Suppressor macrophage treated with lipopolysaccharide for 1 hour (primary cell): ENCODE measurements at regions not wholly inside any gene's neighbourhood (a gene's known extent, or its start where the extent isn't known, plus 50 kb on each side); places are given as distances from the start of the nearest gene placed in this dataset.
"Not testable (repeated sequence)": the region's sequence is repeated elsewhere in the genome, so short reads cannot be mapped to it uniquely, and the experiment has no call there.

Experiments
- DNase-seq, 3 donors: peaks; one replicate each; pipeline ENCODE4 v3.0.0-alpha.2; 2020 to 2022

DNA sequence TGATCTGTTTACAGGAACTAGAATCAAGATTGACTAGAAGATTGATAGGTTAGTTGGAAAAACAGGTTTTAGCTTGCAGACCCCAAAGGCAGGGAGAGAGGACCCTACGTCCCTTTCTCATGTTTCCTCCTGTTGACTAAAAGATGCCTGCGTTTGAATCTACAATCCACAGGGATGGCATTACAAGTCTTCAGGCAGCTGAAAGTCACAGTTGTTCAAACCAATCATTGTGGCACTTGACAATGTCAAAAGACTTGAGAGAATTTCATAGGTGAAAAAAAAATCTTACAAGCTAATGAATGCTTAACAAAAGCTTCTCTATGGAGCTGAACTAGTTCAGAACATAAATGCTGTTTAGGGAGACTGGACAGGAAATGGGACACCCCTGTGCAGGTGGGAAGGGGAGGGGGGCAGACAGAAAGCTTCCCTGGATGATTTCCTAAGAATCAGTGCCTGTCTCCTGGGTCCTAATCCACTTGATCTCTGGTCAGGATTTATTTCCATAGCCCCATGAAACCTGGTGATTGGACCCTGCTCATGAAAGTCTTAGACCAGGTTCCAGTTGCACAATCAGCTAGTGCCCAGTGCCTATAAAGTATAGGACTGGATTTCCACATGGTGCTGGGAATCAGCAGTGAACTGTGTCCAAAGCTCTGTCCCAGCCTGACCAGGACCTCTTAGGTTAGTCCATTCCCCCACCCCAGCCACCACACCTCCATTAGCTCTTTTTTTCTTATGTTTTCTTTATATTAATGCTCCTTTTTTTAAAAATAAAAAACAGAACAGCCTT, 91.6 kb upstream of the BCAR3 start:
- no peak for DNase-seq

DNA sequence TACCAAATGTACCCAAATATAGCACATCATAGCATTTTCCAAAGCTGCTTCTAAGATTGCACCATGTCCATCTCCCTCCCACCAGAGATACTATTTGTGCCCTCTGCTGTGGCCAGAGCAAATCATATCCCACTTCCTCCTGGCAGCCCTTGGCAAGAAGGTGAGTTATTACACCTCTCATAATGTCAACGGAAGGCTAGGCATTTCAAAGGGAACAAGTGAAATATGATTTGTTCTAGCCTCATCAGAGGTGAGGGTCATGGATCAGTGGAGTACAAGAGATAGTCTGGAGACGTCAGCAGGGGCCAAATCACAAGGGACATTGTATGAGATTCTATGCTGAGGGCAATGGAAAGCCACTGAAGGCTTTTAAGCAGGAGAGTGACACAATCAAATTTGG, 90.2 kb upstream of the BCAR3 start:
- DNase-seq = no peak

DNA sequence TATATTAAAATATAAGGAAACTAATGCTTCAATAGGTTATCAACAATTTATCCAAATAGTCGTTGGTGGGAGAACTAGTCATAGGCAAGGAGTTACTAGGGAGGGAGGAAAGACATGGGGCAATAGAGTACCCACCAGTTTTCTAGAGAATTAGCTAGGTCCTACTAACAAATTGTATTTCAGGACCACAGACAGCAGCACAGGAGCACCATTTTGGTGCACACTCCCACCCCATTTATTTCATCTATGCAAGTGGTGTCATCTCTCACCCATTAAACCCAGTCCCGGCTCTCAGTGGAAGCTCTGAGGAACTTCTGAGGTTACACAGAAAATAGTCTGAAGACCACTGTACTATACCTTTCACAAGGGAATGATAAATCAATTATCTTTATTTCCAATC, 89.0 kb upstream of the BCAR3 start:
- DNase-seq = no peak

DNA sequence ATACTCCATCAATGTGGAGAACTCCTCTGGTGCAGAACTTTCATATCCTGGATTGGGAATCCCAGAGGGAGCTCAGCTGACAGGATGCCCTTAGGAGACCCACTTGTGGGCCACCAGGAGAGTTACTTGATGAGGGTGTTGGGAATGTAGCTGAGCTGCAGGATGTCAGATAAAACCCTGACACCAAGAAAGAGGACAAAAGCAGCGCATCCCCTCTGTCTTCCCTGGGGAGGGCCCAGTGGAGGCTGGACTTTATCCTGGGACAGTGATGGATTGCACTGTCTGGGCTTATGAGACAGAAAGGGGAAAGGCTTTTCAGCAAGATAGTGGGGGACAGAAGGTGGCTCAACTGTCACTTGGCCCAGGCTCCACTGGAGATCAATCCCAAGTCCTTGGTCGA, 88.1 kb upstream of the BCAR3 start:
- no peak for DNase-seq

DNA sequence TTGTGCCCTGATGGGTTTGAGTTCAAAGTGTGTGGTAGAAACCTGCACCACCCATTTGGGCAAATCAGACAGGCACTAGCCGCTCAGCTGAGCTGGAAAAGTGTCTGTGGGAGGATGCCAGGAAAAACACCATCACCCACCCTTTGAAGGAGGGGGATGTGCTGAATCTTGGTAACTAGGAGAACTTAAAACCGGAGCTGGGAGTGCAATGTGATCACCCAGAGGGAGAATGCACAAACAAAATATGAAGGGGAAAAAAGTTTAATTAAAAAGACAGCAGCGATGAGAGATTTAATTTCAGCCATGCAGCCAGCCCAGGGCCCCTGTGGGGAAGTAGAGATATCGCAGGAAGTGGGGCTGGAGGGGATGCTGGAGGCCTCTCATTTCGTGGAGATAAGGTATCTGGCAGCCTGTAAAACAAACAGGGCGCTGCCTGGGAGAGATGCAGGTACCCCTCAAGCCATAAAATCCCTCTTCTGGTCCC, 86.8 kb upstream of the BCAR3 start:
- peak in 1 of 3 donors; percentile 13 for DNase-seq

DNA sequence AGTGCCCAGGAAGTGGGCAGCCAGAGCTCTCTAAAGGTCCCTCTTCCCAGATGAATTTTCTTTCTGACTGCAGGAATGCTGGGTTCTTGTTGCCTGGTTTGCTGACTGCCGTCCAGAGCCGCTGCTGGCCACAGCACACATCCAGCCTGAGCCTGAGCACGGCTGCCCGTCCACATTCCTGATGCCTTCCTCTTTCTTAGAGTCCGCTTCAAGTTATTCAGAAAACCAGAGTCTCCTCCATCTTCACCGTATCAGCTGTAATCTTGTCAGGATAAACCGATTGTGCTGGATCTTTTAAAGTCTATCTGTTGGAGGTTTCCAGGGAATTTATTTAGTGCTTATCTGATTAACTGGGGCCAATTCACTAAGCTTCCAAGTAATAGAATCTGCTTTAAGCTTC, 84.8 kb upstream of the BCAR3 start:
- DNase-seq = no peak

DNA sequence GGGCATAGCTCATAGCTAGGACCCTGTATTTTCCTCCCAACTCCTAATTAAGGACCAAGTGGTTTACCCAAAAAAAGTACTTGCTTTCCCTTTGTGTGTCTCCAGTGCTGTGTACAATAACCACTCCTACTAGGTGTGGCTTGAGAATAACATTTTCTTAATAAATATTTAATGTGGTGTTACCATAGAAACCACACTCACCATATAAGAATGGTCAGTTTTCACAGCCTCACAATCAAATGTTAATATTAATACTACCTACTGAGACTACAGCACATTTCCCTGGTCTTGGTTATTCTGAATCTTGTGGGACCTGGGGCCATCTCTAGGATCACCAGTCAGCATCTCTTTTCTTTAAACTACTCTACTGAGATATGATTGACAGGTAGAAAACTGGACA, 83.5 kb upstream of the BCAR3 start:
- no peak for DNase-seq

DNA sequence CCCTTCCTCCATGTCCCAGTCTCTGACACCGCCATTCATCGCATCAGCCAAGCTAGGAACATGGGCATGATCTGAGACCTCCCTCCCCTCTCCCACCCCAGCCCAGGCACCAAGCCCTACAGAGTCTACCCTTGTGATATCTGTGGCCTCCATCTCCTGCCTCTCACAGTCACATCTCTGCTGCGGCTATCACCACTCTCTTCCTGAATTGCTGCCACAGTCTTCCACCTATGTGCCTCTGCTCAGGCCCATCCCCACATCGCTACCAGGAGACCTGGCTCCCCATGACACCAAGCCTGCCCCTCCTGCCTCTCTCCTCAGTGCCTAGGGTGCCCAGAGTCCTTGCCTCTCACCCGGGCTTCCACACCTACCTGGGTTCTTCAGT, 82.7 kb upstream of the BCAR3 start:
- DNase-seq = no peak

DNA sequence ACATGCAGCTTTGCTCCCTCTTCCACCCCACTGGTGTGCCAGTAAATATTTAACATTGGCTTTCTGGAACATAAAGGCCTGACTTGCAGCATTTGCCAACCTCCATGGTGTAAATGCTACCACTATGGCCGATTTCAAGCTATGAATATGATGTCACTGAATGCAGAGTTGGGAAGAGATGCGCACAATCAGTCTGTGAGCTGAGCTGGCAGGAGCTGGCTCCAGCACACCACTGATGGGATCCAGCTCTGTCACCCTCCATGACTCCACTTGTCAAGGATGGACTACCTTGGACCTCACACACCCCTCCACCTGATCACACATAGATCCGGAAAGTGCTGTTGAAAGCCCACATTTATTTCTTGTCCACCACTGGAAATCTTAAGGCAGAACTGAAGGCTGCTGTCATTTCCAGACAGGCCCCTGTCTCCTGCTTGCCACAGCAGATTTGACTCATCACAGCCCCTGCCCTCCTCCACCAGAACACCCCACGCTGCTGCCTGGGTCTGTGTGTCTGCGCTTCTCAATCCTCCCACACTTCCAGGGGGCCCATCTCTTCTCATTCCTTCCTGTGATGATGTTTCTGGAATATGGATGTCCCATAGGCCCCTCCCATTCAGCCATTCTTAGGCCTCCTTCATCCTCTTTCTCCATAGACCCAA, 82.2 kb upstream of the BCAR3 start:
- DNase-seq = no peak

DNA sequence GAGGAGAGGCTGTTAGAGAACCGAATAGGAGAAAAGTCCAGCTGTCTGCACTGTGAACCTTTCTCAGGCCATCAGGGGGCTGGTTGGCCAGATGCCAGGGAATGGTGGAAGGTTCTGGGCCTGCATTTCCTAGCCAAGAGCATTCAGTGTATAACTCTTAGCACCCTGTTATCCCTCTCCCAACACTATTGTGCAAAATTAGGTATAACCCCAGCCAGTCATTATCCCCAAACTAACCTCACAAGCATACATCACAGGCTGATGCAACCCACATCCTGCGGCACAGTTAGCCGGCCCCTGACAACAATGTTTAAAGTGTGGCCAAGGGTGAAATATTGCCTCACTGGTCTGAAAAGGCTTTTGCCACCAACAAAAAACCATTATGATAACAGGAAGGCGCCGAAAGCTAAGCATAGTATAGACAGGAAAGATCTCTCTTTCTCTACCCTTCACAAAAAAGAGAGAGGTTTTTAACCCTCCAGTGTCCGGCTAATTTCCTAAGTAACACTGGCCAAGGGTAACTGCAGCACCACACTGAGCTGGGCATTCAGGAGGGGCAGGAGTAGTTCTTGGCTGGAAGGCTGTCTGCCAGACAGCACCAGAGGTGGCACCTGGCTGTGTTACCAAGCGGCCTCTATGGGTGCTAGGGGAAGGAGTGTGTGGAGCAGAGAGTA, 77.3 kb upstream of the BCAR3 start:
- DNase-seq = peak; percentile 73 to 81 (median 74)

DNA sequence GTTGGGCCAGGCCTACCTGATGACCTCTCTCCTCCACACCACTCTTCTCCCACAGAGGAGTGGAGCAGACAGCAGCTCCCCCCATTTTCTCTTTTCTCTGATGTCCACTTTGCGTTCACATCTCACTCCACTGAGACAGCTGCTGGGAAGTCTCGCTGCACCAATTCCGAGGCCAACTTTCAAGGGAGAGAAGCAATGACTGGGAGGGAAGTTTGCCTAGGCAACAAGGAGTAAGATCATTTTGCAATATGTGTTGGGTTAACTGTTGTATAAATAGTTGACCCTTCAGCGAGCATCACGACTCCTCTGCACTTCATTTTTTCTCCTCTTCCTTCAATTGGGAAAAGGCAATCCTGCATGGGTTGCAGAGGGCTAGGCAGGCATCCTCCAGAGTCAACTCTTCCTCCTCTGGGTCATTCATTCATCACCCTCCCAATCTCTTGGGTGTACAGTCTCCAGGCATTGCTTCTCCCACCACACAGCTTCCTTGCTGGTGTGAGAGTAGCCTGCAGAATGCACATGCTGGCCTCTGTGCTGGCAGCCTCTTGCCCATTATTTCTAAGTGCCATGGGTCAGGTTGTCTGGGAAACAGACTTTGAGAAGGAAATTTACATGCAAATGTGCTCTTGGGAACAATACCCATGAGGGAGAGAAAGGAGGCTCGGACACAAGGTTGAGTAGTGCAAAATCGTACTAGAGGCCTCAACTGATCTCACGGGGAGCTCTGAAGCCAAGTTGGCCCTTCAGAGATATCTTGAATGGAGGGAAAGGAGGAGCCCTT, 75.8 kb upstream of the BCAR3 start:
- DNase-seq = no peak

DNA sequence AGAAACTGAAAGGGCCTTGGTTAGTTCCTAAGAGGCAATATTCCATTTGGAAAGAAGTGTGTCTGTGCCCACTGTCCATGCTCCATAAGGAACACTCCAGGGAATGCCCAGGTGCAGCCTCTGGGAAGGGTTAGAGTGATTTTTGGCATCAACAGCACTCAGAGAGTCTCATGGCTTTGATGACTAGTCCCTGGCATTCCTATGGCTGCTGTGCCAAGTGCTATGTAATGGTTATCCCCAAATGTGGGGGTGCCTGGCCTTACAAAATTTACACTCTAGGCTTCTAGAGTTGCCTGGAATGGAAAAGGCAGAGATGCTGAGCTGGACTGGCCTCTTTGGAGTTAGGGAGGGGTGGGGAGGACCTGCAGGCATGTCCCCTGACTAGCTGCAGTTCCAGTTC, 75.0 kb upstream of the BCAR3 start:
- no peak for DNase-seq

DNA sequence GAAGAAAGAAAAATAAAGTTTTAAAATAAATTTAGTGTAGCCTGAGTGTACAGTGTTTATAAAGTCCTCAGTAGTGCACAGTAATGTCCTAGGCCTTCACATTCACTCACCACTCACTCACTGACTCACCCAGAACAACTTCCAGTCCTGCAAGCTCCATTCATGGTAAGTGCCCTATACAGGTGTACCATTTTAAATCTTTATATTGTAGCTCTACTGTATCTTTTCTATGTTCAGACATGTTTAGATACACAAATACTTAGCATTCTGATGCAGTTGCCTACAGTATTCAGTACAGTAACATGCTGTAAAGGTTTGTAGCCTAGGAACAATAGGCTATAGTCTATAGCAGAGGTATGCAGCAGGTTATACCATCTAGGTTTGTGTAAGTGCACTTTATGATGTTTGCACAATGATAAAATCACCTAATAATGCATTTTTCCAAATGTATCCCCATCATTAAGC, 73.6 kb upstream of the BCAR3 start:
- DNase-seq = not testable (repeated sequence)

DNA sequence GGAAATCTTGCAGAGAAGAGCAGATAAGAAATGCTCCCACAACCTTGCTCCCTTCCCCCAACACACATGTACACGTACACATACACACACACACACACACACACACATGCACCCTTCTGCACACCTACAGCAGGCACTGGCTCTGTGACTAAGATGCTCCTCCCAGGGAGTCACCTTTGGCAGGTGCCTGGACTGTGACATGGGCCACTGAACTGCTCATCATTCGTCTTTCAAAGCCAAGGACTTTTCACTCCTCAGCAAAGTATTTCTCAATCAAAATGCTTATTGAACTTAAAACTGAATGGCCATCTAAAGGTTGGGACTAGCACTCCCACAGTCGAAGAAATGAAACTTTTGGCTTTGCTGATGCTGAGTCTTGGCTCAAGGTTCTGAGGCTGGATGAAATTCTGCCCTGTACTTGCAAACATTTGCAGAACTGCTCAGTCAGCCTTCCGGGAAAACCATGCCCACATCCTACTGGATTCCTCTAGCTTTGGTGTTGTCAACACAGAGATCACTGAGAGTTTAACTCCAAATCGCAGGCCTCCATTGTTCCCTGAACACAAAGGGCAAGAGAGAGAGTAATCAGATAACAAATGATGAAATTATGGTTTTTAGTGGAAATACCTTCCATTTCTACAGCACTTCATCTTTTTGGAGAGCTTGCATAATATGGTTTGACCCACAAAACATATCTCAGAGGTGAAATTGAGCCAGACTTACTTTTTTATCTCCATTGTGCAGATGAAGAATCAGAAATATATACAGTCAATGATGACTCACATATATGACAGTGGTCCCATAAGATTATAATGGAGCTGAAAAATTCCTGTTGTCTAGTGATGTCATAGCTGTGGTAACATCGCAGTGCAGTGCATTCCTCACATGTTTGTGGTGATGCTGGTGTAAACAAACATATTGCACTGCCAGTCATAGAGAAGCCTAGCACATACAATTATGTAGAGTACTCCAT, 72.4 kb upstream of the BCAR3 start:
- peak; percentile 39 to 76 (median 69) for DNase-seq

DNA sequence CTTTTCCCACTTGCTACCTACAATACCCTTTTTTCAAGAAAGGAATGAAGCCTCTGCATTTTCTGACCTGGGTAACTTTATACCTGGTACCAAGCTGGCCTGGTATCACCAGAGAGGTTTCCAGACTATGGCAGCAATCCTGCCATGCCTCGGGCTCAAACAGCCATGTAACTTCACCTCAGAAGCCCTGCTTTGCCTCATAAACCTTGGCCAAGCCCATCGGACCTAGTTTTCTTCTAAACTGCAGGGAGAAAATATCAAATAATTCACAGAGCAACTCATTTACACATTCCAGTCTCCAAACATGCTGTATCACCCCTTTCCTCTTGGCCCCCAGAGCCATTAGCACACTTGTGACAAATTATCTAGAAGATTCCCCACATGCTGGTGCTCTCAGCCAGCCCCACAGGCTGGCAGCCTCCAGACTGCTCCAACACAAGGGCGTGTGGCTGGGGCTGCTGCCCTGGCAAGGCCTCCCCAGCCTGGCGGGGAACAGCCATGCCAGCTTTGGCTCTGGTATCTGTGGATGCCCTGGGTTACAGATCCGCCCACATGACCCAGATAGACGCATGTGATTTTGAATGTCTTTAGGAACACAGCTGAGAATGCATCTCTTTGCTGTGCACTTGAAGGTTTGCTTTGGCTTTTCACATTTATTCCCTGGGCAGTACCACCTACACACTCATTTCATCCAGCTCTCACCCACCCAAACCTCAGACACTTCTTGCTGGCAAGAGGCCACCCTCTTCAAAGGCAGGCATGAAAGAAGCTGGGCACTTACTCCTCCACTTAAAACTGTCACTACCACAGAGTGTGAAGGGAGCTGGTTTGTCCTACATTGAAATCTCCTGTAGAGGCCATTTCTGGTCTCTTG, 70.0 kb upstream of the BCAR3 start:
- no peak for DNase-seq

DNA sequence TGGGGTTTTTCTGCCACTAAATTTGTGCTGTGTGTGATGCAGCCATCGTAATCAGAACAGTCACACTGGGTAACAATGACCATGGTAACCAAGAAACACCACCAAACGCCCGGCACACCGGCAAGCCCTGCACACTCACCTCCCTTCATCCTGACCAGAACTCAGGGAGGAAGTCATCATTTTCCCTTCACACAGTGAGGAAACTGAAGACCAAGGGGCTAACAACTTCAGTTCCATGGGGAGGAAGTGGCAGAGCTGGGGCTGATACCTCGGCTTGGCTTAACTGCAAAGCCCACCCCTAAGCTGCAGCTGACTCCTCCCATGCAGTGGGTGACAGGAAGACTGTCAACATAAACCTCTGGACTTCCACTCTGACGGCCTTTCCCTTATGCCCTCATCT, 69.3 kb upstream of the BCAR3 start:
- peak; percentile 51 to 67 (median 57) for DNase-seq

DNA sequence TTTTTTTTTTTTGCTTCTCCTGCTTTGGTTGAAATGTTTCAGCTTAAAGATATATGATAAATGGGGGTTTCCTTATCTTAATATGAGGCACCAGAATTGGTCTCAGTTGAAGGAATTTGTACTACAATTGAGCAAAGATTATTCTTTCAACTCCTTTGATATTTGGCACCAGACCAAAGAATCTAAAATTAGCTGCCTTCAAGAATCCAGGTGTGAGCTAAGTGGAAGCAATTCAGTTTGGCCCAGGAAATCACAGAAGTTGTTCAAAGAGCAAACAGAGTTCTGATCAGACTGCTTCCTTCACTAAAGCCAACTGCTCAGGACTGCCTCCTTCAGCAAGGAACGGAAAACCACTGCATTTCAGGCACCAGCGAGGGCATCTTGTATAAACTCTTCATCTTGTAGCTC, 68.3 kb upstream of the BCAR3 start:
- peak in 2 of 3 donors; percentile 38 to 57 for DNase-seq

DNA sequence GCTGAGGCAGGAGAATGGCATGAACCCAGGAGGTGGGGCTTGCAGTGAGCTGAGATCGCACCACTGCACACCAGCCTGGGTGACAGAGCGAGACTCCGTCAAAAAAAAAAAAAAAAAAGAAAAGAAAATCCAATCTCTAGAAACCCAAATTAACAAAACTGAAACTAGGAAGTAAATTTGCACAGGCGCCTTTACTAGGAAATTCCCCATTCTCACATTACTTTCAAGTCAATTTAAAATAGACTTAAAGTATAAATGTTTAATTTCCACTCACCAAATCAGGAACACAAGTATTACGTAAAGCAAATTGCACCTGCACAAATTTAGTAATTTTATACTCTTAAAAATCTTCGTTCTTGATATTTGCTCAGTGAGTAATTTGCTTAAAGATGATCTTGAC, 67.8 kb upstream of the BCAR3 start:
- DNase-seq = peak; percentile 59 to 85 (median 83)

DNA sequence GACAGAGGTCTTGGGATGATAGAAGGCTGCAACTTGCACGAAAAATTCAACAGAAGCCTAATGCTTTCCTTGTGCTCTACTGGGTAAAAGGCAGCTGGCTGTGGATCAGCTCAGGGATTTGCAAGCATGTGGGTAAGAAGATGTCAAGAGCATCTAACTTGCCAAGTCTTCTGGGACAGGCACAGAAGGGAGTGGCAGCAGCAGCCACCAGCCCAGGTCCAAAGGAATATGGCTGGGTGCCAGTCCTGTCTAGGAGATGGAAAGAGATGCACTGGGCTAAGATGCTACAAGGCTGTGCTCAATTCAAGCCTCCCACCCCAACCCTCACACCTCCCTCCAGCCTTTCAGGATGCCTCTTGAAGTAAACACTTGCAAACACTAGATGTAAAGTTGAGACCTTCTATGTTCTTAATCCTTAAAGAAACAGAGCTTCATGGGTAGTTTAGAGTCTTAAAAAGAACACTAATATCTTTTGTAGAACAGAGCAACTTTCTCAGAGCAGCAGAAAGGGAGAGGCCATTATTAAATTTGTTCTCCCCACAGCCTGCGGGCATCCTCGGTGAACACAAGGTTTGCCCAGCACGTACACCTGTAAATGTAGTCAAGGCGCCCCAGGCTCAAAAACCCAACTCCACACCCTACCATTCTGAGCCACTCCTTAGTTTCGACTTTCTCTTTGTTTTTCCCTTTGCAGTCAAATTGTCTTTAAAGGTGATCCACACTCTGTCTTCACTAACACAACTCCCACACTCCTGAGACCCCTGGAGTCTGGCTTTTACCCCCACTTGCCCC, 64.6 kb upstream of the BCAR3 start:
- DNase-seq = no peak
